ENCODE measurements at regions not wholly inside any gene's neighbourhood (a gene's known extent, or its start where the extent isn't known, plus 50 kb on each side); places are given as distances from the start of the nearest gene placed in this dataset.
"Not testable (repeated sequence)": the region's sequence is repeated elsewhere in the genome, so short reads cannot be mapped to it uniquely, and the experiment has no call there.

GRCh38 chr1:19024532-19024931 lies 68.1 kb upstream of the IFFO2 start:
- intact Hi-C loops (cut with DNase I) = no loop called here
- ATAC-seq (no peak), DNase-seq (ENCODE audit: missing footprints) (no peak)

GRCh38 chr1:19023787-19024186 lies 67.3 kb upstream of the IFFO2 start:
- ATAC-seq = no peak
- DNase-seq (ENCODE audit: missing footprints) = no peak
- intact Hi-C loops (cut with DNase I) = no loop called here

GRCh38 chr1:19021845-19022244 lies 65.4 kb upstream of the IFFO2 start:
- no peak for DNase-seq (ENCODE audit: missing footprints)
- intact Hi-C loops (cut with DNase I) = no loop called here
- ATAC-seq = no peak

GRCh38 chr1:19019288-19019687 lies 62.8 kb upstream of the IFFO2 start:
- DNase-seq (ENCODE audit: missing footprints); intact Hi-C loops (cut with DNase I); ATAC-seq: not testable (repeated sequence)

- intact Hi-C loops (cut with DNase I) = no loop called here
- ATAC-seq = no peak
- DNase-seq (ENCODE audit: missing footprints) = no peak
Measured at GRCh38 chr1:19015476-19015875, 59.0 kb upstream of the IFFO2 start.

DNA sequence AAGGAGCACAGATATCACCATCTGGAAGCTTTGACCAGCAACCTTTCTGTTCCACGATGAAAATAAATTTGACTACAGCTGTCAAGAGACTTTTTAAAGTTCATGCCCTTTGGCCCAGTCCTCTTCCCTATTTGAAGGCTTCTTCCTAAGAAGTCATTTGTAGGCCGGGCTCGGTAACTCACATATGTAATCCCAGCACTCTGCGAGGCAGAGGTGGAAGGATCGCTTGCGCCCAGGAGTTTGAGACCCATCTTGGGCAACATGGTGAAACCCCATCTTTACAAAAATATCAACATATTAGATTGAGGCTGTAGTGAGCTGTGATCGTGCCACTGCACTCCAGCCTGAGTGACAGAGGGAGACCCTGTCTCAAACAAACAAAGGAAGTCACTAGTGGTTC lies 58.3 kb upstream of the IFFO2 start:
- DNase-seq (ENCODE audit: missing footprints) (no peak), ATAC-seq (no peak)
- intact Hi-C loops (cut with DNase I) = no loop called here

- DNase-seq (ENCODE audit: missing footprints) (no peak), ATAC-seq (no peak)
- intact Hi-C loops (cut with DNase I) = no loop called here
Measured at GRCh38 chr1:19013826-19014548, 57.5 kb upstream of the IFFO2 start.

- no peak for ATAC-seq
- DNase-seq (ENCODE audit: missing footprints) = no peak
- intact Hi-C loops (cut with DNase I) = no loop called here
Measured at GRCh38 chr1:19011845-19012231, 55.4 kb upstream of the IFFO2 start.

DNA sequence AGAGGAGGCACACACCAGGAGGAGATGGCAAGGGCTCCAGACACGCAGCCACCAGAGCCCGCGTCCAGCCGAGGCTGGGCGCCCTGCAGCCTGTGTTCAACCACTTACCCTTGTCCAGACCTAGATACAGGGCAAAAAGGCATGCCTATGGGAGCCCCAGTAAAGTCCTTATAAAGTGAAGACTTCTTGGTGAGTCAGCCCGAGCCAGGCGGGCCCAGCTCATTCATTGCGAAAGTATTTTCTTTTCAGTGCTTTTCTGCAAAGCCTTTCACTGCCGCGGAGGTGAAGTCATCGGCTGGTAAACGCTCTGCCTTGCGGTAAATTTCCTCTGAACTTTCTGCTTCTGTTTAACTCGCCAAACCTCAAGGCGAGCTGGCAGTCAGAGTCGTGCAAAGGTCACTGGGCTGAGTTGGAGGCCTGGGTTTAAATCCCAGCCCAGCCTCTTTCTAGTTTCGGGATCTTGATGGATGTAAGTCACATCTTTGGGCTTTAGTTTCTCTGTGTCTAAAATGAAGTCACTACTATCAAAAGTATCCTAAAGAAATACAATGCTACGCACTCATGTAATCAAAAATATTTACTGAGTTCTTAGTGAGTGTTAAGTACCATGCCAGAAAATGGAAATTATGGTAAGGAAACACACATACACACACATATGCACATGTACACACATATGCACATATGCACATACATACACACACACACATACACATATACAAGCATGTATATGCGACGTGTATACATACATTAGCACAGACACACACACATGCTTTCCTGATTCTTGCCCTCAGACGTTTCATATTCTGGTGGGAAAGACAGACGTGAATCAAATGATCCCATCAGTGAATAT lies 54.7 kb upstream of the IFFO2 start:
- peak; percentile 64 for ATAC-seq
- intact Hi-C loops (cut with DNase I) = no loop called here
- DNase-seq (ENCODE audit: missing footprints) = peak; percentile 74

DNA sequence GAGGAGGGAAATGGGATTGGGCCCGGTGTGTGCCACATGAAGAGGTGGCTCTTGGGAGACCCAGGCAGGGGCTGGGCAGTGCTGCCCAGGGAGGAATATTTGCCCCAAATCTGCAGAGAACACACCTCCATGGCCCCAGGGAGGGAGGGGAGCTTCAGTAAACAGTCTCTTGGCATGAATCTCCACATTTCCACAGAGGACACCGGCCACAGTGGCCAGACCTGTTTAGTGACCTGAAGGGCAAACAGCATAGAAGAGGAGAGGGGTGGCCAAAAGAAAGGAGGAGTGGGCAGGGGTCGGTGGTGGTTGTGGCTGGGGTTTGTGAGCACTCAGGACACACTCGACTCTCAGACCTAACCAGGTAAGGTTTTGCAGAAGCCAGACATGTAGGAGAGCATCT lies 54.0 kb upstream of the IFFO2 start:
- intact Hi-C loops (cut with DNase I) = no loop called here
- DNase-seq (ENCODE audit: missing footprints) (no peak), ATAC-seq (no peak)

DNA sequence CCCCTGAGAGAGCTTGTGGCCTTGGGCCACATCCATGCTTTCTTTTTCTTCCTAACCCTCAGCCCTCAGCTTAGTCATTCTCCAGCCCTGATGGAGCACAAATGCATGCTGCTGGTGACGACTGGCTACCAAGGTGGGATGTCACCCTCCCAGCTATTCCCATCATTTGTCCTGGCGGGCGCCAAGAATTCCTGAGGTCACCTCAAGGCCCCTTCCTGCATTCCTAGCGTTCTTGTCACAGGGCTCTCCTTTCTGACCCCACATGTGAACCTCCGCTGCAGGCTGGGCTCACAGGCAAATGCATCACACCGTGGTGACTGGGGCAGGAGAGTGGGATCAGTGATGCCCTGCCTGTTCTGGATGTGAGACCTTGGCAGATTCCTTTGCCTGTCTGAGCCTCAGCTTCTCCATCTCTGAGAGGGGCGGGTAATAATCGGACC lies 53.4 kb upstream of the IFFO2 start:
- intact Hi-C loops (cut with DNase I) = no loop called here
- DNase-seq (ENCODE audit: missing footprints) (no peak), ATAC-seq (no peak)

- intact Hi-C loops (cut with DNase I) = no loop called here
- ATAC-seq (no peak), DNase-seq (ENCODE audit: missing footprints) (no peak)
Measured at GRCh38 chr1:19009126-19009881, 52.8 kb upstream of the IFFO2 start.

DNA sequence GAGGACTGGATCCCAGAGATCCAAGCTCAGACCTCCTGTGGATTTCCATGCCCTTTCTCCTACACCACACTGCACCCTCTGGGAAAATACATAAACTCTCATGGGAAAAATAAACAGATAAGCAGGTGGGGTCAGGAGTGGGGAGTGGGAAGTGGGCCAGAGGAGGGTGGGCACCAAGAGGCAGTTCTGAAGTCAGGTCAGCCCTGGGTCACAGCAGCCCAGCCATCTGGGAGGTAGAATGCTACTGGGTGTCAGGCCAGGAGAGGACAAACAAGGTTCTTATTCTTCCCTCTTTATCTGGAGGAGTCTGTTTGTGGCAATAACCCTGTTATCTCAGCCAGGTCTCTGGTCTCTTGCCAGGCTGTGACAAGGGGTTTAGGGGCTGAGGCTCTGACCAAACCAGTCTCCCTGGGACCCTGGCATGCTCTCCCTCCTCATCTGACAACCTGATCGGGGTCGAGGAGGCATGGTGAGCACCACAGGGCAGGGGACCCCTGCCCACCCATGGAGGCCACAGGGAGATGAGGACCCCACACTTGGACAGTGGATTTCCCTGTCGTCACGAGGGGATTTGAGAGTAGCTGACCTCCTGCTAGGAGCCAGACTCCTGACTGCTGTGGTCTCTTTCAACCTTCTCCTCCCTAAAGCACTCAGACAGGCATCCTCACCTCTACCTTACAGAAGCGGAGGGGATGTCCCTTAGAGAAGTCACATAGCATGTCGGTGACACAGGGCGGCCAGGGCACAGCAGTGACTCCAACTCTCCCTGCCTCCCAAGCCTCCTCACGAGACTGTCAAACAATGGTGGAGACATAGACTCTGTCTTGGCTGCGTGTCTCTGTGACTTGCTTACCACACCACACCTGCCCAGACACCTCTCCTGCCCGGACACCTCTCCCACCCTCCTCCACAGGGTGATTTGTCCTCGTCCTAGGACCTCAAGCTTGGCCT lies 51.3 kb upstream of the IFFO2 start:
- ATAC-seq = no peak
- DNase-seq (ENCODE audit: missing footprints) = no peak
- intact Hi-C loops (cut with DNase I) = no loop called here

GRCh38 chr1:19006837-19007271 lies 50.4 kb upstream of the IFFO2 start:
- DNase-seq (ENCODE audit: missing footprints) = no peak
- intact Hi-C loops (cut with DNase I) = no loop called here
- ATAC-seq = no peak
